HepG2 (cell line): ENCODE measurements at regions not wholly inside any gene's neighbourhood (a gene's known extent, or its start where the extent isn't known, plus 50 kb on each side); places are given as distances from the start of the nearest gene placed in this dataset.

Source experiments
- FOXK2 ChIP-seq: fragments of 450-650 bp; IDR thresholded peaks from 2 replicates; pipeline ENCODE4 v1.6.1; 2016
- FOXP1 ChIP-seq, 2 experiments: fragments of 450-650 bp in 1 of 2; IDR thresholded peaks; 2 replicates each; pipeline ENCODE4 v1.6.1; 2017 to 2018; ENCODE audit warnings: antibody characterized with exemption in 1 of 2
- FUBP1 ChIP-seq: sonication (generic); formaldehyde crosslinking; IDR thresholded peaks from 2 replicates; pipeline ENCODE4 v1.5.1; 2020; ENCODE audit warnings: missing genetic modification reagents, mild to moderate bottlenecking, borderline replicate concordance
- HOXA3 ChIP-seq: sonication (generic); formaldehyde crosslinking; IDR thresholded peaks from 2 replicates; pipeline ENCODE4 v1.5.0; 2020; ENCODE audit warnings: missing genetic modification reagents
- KDM6A ChIP-seq: IDR thresholded peaks from 2 replicates; pipeline ENCODE4 v1.6.1; 2016; ENCODE audit warnings: low read depth
- KMT2A ChIP-seq: sonication (generic); formaldehyde crosslinking; IDR thresholded peaks from 2 replicates; pipeline ENCODE4 v1.4.0; 2020; ENCODE audit warnings: missing genetic modification reagents
- MIER3 ChIP-seq: IDR thresholded peaks from 2 replicates; pipeline ENCODE4 v1.6.1; 2016; ENCODE audit warnings: missing compliant biosample characterization, borderline replicate concordance
- MYNN ChIP-seq: sonication (generic); formaldehyde crosslinking; IDR thresholded peaks from 2 replicates; pipeline ENCODE4 v1.4.0; 2020; ENCODE audit warnings: mild to moderate bottlenecking, low read depth, missing genetic modification reagents
- PAXIP1 ChIP-seq: sonication (generic); formaldehyde crosslinking; conservative IDR thresholded peaks from 2 replicates; pipeline ENCODE4 v1.4.0; 2020; ENCODE audit warnings: mild to moderate bottlenecking, missing genetic modification reagents, moderate library complexity
- SKIL ChIP-seq: sonication (generic); formaldehyde crosslinking; IDR thresholded peaks from 2 replicates; pipeline ENCODE4 v1.8.0; 2022; ENCODE audit warnings: missing genetic modification reagents, mild to moderate bottlenecking, moderate library complexity, borderline replicate concordance
- ZBTB25 ChIP-seq: IDR thresholded peaks from 2 replicates; pipeline ENCODE4 v1.6.1; 2018; ENCODE audit warnings: missing genetic modification reagents
- ZBTB7A ChIP-seq: sonication (generic); formaldehyde crosslinking; IDR thresholded peaks from 2 replicates; pipeline ENCODE4 v1.8.0; 2022; ENCODE audit warnings: mild to moderate bottlenecking, missing genetic modification reagents
- ZNF264 ChIP-seq: sonication (generic); formaldehyde crosslinking; IDR thresholded peaks from 2 replicates; pipeline ENCODE4 v1.4.0; 2020; ENCODE audit warnings: missing genetic modification reagents
- ZNF30 ChIP-seq: sonication (generic); formaldehyde crosslinking; IDR thresholded peaks from 2 replicates; pipeline ENCODE4 v1.5.0; 2020; ENCODE audit warnings: mild to moderate bottlenecking, missing genetic modification reagents
- ZNF383 ChIP-seq: sonication (generic); formaldehyde crosslinking; IDR thresholded peaks from 2 replicates; pipeline ENCODE4 v1.4.0; 2020; ENCODE audit warnings: missing genetic modification reagents, mild to moderate bottlenecking, borderline replicate concordance
- ZNF720 ChIP-seq: sonication (generic); formaldehyde crosslinking; IDR thresholded peaks from 2 replicates; pipeline ENCODE4 v1.4.0; 2020; ENCODE audit warnings: missing genetic modification reagents
- ZNF772 ChIP-seq: sonication (generic); formaldehyde crosslinking; IDR thresholded peaks from 2 replicates; pipeline ENCODE4 v1.5.0; 2020; ENCODE audit warnings: mild to moderate bottlenecking, missing genetic modification reagents
- ZSCAN9 ChIP-seq: IDR thresholded peaks from 2 replicates; pipeline ENCODE4 v1.6.1; 2016; ENCODE audit warnings: borderline replicate concordance
- TF ChIP-seq, protein P1 (sequence below): sonication (generic); formaldehyde crosslinking; IDR thresholded peaks from 2 replicates; pipeline ENCODE4; 2020; ENCODE audit warnings: missing genetic modification reagents, mild to moderate bottlenecking, borderline replicate concordance

GRCh38 chr19:34306213-34306661 is 51.9 kb downstream of the GARRE1 start (continued):
- TF ChIP-seq PAXIP1 (CRISPR knock-in tag) (peak; percentile 64), FOXP1 (IDR thresholded peaks at IDR 0.05) (no peak), FOXP1 (CRISPR knock-in tag; IDR thresholded peaks at IDR 0.05) (peak; percentile 37; the same call in 1 of the 2 replicates), ZNF264 (CRISPR knock-in tag) (no peak), MIER3 (peak; percentile 53; the same call in 1 of the 2 replicates), SKIL (CRISPR knock-in tag) (no peak), ZBTB7A (no peak), ZNF772 (CRISPR knock-in tag) (peak; percentile 64; the same call in 1 of the 2 replicates), ZNF383 (no peak), ZBTB25 (peak; percentile 43; the same call in 1 of the 2 replicates), ZNF720 (no peak), FOXK2 (no peak), MYNN (CRISPR knock-in tag) (no peak), ZSCAN9 (CRISPR knock-in tag) (peak; percentile 30; the same call in 1 of the 2 replicates), HOXA3 (CRISPR knock-in tag) (peak; percentile 72), KMT2A (peak; percentile 49; the same call in 1 of the 2 replicates), FUBP1 (CRISPR knock-in tag) (no peak), ZNF30 (CRISPR knock-in tag) (no peak), KDM6A (CRISPR knock-in tag) (no peak)
- TF ChIP-seq, protein P1, sequence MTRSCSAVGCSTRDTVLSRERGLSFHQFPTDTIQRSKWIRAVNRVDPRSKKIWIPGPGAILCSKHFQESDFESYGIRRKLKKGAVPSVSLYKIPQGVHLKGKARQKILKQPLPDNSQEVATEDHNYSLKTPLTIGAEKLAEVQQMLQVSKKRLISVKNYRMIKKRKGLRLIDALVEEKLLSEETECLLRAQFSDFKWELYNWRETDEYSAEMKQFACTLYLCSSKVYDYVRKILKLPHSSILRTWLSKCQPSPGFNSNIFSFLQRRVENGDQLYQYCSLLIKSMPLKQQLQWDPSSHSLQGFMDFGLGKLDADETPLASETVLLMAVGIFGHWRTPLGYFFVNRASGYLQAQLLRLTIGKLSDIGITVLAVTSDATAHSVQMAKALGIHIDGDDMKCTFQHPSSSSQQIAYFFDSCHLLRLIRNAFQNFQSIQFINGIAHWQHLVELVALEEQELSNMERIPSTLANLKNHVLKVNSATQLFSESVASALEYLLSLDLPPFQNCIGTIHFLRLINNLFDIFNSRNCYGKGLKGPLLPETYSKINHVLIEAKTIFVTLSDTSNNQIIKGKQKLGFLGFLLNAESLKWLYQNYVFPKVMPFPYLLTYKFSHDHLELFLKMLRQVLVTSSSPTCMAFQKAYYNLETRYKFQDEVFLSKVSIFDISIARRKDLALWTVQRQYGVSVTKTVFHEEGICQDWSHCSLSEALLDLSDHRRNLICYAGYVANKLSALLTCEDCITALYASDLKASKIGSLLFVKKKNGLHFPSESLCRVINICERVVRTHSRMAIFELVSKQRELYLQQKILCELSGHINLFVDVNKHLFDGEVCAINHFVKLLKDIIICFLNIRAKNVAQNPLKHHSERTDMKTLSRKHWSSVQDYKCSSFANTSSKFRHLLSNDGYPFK (CRISPR knock-in tag) = peak; percentile 97
